GM03348 (cell line): ENCODE measurements at regions not wholly inside any gene's neighbourhood (a gene's known extent, or its start where the extent isn't known, plus 50 kb on each side); places are given as distances from the start of the nearest gene placed in this dataset.
"Not testable (repeated sequence)": the region's sequence is repeated elsewhere in the genome, so short reads cannot be mapped to it uniquely, and the experiment has no call there.

ENCODE experiments used
- DNase-seq: peaks from one replicate; pipeline ENCODE4 v3.0.0; 2012; ENCODE audit warnings: low spot score

DNA sequence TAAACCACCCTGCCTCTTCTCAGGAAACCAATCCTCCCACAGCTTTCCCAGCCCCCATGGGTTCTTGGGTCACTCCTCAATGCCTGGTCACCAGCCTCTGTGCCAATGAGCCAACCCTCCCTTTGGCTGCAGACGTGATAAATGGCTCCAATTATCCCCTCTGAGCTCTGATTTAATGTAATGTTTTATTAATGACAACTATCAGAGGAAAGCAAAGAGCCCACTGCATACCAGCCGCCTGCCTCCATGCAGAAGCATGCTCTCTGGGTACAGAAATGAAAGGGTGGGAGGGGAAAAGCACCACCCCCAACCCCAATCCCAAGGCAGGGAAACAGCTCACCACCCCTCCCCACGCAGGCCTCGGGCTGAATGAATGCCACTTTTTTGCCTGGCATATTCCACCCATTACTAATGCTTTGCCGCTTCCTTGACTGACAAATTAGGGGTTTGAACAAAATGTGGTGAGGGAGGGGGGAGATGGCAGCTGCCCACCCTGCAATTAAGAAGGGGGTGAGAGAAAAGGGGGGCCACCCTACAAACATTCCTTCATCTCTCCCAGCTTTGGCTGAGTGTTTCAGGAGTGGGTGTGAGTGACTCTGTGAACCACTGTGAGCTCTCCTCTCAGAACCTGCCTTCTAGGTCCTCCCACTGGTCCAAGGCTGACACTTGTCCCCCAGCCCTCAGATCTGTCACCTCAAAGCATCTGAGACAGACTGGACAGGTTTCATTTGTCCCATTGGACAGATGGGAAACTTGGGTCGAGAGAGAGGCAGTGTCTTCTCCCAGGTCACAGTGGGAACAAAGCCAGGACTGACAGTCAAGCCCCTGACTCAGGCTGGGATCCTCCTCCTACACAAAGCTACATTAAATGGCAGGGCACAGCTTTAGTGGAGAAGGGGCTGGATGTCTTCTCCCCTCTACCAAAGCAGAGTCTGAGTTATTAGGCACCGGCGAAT, 161.5 kb downstream of the TMEM132E start:
- DNase-seq: no peak

DNA sequence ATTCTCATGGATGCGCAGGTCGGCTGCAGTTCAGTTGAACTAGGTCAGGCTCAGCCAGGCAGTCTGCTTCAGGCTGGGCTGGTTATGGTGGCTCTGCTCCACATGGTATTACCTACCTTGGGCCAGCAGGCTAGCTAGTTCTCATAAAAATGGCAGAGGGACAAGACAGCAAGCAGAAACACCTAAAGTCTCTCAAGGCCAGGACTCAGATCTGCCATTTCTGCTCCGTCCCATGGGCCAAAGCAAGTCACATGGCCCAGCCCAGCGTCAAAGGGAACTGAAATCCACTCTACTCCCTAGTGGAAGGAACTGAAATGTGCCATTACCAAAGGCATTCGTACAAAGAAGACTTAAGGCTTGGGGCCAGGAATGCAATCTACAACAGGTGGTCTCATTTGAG, 160.0 kb downstream of the TMEM132E start:
- no peak for DNase-seq

DNA sequence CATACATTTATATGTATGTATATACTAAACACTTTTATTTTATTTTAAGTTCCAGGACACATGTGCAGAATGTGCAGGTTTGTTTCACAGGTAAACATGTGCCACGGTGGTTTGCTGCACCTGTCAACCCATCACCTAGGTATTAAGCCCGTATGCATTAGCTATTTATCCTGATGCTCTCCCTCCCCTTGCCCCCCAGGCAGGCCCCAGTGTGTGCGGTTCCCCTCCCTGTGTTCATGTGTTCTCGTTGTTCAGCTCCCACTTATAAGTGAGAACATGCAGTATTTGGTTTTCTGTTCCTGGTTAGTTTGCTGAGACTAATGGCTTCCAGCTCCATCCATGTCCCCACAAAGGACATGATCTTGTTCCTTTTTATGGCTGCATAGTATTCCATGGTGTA, 158.3 kb downstream of the TMEM132E start:
- not testable (repeated sequence) for DNase-seq

DNA sequence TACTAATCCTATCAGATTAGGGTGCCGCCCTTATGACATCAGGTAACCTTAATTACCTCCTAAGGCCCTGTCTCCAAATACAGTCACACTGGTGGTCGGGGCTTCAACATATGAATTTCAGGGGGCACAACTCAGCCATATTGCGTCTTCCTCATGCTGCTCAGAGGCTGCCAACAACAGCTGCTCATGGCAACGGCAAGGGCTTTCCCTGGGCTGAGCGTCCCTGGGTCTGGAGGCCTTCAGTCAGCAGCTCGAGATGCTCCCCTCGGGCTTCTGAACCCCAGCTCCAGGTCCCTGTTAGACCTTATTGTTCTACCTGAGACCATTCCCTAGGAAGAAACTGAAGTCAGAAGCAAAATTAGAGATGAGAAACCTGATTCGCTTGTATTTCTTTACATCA, 157.2 kb downstream of the TMEM132E start:
- no peak for DNase-seq

DNA sequence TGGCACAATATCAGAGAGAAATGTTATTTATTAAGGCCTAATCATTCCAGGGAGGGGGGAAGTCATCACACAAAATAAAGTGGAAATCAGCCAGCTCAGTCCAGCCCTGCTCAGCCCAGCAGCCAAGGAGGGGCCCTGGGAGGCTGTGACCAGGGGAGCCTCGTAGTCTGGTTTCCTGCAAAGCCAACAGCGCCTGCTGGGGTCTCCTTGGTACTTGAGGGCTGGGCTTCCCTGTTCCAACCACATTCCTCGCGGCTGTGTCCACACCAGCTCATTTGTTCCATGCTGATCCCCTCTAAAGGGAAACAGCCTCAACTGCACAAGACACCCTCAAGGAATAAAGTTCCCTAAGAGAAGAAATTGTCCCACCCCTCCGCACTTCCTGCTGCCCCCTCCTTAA, 154.0 kb downstream of the TMEM132E start:
- no peak for DNase-seq

DNA sequence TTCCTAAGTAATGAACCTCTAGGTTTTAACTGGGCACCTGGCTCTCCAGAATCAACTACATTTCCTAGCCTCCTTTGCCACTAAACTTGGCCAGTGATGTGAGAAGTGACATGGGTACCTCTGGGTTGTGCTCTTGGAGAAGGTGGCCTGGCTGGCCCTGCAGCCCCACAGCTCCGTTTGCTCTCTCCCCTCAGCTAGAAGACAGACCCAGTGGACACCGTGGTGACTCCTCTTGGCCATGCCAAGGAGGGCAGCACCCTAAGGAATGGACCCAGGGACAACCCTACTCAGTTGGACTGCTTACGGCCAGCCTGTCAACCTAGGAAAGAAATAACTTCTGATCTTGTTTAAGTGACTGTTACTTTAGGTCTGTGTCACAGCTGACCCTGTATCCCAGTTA, 151.4 kb downstream of the TMEM132E start:
- no peak for DNase-seq

DNA sequence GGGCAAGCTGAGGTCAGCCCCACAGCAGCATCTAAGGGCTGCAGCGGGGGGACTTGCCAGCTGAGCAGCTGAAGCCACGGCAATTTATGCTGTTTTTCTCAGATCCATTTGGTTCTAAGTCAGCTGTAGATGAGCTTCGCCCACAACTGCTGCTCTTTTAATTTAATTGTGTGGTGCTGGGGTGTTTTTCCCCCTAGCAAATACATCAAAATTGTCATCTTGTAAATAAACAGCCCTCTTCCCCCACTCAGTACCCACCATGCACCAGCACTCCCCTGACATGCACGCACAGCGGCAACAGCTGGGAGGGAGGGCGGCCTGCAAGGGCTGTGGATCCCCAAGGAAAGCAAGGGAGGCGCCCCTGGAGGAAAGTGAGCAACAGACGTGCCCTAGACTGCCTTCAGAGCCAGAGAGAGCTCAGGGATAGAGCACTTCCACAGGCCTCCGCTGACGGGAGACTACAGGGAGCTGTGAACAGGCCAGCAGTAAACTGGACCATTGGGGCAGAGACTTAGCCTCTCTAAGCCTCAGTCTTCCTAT, 149.5 kb downstream of the TMEM132E start:
- DNase-seq: no peak

DNA sequence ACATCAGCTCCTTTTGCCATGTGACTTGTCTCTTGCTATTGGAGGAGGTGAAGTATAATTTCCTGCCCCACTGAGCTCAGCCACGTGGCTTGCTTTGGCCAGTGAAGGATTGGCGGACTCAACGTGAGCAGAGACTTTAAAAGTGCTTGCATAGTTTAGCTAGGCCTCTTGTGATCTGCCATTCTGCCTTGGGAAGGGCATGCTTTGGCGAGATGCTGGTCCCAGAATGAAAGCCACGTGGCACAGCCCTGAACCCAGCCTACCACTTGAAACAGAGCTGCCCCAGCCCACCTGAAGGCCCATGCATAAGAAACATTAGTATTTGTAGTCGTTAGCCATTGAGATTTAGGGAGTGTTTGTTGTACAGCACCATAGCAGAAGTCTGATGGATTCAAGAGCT, 148.2 kb downstream of the TMEM132E start:
- DNase-seq: no peak

DNA sequence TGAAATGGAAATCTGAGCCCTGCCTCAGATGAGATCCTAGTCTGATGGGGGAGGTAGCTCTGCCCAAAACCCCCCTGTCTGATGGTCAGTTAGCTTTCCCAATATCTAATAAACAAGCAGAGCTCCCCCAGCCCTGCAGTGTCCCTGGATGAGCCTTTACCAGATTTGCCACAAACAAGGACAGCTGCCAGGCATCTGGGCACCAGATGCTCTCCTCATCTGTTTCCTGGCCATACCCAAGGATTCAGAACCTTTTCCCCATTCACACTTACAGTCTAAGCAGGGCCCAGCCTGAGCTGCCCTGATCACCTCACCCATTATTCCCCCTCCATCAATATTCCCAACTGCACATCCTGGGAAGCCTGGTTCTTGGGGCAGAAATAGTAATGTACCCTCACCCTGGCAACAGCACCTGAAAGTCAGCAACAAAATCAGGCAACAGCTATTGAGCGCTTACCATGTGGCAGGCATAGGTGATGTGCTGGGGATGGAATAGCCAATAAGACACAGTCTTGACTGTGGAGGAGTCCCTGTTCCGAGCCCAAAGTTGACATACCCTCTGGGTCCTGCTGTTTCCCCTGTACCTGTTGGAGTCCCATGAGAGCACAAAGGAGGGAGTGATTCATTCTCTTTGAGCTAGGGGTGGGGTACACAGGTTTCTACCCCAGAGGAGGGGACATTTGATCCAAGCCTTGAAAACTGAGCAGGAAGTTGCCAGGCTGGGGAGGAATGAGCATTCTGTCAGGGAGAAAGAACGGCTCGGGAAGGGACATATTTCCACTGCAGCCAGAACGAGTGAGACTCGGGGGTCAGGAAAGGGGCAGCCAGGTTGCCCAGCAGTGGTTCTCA, 147.4 kb downstream of the TMEM132E start:
- no peak for DNase-seq

DNA sequence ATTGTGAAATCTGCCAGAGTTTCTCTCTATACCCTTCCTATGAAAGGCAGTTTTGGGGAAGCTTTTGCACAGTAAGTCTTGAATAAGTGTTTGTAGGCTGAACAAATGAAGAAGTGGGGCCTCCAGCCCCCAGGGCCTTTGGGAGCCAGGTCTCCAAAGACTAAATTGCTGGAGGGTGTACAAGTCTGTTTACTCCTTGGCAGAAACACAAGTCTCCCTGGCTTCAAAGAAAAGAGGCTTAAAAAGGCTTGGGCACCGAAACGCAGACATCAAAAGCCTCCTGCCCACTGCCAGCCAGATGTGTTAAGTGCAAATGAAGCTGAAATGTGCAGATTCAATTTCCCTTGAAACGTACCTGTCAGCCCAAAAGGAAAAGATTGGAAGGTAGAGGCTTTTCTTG, 146.3 kb downstream of the TMEM132E start:
- DNase-seq: no peak

DNA sequence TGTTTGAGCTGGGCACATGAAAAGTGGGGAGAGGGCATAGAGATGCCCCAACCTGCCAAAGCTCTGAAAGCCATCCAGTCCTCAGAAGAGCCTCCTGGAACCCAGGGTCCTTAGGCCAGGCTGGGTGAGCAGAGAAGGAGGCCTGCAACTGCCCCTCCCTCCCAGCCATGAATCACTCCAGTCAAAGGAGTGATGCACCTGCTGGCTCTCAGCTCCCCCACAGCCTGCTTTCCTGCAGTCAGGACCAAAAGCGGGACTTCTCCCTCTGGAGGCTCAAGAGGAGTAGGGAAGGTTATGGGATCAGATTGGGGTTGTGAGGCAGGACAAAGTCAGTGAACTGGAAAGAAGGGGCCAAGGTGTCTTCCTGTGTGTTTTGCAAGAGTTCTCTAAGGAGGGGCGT, 145.6 kb downstream of the TMEM132E start:
- DNase-seq: no peak

DNA sequence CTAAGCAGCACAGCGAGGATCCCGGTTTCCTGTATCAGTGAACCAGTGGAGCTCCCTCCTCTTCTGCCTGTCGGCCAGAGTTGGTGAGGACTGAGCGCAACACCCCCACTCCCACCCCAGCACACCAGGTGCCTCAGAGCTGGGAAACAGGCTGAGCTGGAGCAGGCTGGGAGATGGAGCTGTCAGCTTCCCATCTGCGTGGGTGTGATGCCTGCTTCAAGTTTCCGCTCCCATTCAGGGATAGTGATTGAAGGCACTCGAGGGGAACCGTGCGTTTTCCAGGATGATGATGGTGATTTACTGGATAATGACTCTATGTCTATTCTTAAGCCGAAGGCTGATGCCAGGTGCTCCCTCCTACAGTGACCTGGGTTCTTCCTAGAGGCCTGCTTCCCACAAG, 144.5 kb downstream of the TMEM132E start:
- no peak for DNase-seq

DNA sequence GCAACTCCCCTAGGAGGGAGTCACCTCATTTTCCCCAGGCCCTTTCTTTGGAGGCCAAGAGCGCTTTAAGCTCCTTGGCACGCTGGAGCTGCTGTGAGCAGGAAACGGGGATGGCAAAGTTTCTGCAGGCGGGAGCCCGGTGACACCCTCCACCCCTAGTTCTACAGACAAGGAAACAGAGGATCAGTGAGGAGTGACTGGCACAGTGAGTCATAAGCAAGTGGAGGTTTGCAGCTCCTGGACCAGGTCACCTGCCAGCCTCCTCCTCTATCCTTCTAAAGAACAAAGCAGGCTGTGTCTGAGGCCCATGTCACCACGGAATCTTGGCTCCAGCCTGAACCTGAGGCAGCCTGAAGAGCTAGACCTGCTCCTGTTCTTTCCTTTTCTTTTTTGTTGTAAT, 141.9 kb downstream of the TMEM132E start:
- no peak for DNase-seq

DNA sequence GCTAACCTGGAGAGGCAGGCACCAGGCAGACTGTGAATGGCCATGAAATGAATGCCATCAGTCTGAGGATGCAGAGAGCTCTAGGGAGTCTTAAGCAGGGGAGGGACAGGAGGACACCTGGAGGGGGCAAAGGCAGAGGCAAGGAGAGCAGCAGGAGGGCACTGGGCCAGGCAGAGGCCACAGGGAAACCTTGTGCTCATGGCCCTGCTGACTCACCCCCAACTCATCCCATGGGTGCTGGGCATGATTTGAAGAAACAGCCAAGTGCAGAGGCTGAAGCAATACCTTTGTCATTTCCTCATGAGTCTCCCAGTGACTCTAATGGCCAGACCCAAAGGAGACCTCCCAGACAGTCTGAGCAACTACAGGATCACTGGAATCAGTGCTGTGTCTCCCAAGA, 141.4 kb downstream of the TMEM132E start:
- no peak for DNase-seq

DNA sequence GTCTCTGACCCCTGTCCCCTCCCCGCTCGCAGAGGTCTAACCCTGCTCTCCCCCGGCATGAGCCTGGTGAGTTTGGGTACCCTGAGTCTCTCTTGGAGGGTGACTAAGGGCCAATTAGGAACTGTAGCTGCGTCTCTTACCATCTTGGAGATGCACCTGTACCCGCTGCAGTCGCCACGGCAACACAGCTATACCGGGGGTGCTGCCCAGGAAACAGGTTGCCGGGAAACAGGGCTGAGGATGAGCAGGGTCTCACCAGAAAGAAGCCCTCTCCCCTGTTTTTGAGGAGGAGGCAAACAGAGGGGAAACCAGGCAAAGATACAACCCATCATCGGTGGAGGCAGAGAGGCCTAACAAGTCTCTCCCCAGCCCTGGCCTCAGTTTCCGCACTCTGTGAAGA, 140.2 kb downstream of the TMEM132E start:
- no peak for DNase-seq

DNA sequence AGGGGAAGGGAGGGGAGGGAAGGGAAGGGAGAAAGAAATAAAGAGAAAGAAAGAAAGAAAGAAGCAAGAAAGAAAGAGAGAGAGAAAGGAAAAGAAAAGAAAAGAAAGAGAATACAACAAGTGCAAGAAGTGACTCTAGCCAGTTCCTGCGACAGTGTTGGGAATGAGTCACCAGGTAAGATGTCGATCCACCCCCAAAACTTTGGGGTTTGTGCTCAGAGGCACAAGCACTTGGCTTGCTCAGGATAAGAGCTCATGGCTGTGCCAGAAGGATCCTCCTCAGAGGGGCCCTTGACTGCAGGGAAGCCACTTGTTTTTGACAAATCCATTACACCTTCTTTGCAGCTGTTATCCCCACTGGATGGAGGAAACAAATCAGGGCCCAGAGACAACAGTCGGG, 137.7 kb downstream of the TMEM132E start:
- DNase-seq: no peak

DNA sequence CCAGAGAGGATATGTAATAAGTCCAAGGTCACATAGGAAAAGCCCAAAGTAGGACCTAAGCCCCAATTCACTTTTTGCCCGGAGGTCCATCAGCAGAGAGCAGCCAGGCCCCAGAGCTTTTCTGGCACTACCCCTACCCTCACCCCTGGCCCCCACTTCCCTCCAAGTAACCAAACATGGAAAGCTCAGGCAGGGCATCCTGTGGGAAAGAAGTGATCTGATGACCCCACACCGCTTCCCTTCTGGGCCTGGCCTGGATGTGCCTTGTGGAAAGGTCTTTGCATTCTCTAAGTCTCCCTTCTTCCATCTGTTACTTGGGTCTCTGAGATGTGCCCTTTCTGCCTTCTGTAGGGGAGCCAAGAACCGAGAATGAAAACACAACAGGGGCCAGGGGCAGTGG, 136.9 kb downstream of the TMEM132E start:
- no peak for DNase-seq

DNA sequence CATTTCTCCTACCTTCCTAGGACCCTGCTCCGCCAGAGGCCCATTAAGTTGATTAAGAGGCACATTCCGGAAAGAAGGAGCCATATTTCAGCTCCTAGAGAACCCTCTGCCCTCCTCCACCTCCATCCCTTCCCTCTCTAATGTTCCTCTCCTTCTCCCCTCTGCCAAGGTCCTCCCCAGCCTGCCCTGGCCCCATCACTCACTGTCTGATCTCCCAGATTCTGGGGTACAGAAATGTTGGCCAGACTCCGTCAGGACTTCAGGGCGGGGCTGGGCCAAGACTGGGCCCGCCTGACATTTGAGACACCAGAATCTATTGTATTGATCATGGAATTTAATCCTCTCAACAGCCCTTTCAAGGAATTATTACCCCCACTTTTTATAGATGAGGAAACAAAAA, 136.1 kb downstream of the TMEM132E start:
- DNase-seq: no peak

DNA sequence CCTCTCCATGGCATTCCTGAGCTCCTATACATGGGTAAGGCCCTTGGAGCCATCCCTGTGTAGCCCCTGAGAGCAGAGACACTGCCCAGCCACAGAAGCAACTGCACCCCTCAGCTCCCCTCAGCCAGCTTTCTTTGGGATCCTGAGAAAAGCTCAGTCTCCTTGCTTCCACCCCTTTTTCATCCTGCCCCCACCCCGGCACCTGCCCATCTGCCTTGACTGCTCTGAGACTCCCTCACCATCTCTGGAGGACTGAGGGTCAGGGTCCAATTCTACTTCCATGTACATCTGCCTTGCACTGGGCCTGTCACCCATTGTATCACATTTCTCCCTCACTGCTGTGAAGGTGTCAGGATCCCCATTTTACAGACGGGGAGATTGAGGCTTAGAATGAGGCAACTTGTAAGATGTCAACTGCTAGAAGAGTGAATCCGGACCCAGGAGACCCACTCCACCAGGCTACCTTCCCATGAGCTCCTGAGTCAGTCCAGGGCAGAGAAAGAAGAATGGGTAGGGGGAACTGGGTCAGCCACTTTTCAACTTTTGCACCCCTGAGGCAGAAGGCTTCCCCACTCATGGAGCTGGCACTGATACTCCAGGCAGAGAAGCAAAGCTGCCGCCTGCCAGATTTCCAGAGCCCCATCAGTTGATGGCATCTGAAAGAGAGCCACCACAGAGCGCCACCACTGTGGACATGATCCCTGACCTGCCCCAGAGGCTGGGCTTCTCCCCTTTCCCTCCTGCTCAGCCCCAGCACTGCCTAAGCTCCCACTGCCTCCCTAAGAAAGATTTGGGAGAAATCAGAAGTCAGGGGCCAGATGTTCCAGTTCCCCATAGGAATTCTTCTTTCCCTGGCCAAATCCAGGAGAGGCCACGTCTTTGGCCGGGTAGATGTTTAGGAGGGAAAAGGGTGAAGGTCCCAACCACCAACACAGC, 135.4 kb downstream of the TMEM132E start:
- no peak for DNase-seq

DNA sequence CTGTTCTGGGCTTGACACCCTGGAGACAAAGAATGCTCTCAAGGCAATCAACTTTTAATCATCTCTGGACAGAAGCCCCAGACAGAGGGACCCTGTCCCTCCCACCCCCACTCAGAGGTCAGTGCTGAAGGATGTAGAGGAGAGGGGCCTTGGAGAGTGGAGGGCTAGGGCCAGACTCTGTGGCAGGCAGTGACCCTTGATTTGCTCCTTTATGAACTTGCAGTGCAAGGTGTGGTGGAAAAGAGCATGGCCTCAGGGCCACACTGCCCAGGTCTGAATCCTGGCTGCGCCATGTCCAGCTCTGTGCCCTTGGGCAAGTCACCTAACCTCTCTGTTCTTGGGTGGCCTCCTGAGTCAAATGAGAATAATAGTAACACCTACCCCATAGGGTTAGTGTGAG, 134.3 kb downstream of the TMEM132E start:
- DNase-seq: no peak

DNA sequence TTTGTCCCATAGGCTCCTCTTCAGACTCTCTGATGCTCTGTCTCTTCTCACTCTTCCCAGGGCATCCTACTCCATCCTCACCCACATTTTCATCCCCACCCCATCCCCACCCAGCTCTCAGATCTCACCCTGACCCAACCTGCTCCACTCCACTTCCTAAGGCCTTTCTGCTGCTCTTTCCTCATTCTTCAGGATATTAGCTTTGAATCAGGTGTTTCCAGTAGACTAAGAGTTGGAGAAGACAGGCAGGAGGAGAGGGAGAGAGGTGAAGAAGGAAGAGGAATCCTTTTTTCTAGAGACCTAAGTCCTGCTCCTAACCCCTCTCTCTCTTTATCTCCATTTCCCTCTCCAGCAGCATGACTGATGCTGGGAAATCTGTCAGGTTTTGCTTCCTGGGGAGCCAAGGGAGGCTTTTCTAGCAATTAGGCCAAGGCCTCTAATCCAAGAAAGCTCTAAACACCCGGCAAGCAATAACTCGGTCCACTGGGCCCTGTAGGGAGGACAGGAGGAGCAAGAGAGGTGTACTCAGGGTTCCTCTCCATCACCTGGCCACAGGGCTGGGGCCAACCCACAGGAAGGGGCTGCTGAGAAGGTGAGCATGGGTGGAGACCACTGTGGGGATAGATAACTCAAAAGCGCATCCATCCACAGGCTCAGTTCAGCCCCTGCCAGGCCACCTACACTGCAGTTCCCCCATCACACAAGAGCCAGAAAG, 133.3 kb downstream of the TMEM132E start:
- DNase-seq: no peak
